ENCODE measurements at regions not wholly inside any gene's neighbourhood (a gene's known extent, or its start where the extent isn't known, plus 50 kb on each side); places are given as distances from the start of the nearest gene placed in this dataset.
A peak's percentile ranks its signal among the peaks of the same experiment; 100 is the strongest.

DNA sequence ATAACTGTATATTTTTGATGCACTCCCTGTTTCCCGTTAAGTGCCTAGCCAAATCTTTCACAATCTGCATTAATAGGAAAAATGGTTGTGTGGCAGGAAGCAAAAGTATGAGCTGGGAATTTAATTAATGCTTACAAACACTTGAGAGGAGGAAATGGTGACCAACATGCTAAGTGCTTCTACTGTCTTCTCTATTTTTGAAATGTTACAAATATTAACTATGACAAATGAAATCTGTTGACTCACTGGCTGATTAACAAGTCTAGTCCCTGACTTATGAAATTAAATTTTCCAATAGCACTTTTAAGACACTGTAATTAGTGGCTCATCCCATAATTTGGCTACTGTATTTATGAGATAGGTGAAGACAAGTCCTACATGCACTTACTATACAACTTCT, 446.9 kb upstream of the DPPA4 start:
- H3K27me3 Mint-ChIP-seq = peaks cover 0 to 5% (median 0%) of the 10 kb centered on the region in 5 donors
- Histone ChIP-seq H3K4me3 (ENCODE audit: low read length) (no peak overlapping the region), H3K27me3 (ENCODE audit: control insufficient read depth in 2 of 2, insufficient read depth in 2 of 2, low read length in 2 of 2) (no peaks in the 10 kb centered on the region), H3K27ac (ENCODE audit: low read depth, low read length) (no peak overlapping the region), H3K36me3 (ENCODE audit: control insufficient read depth in 2 of 3, insufficient read depth in 3 of 3, low read length in 3 of 3) (no peaks in the 10 kb centered on the region), H3K4me1 (ENCODE audit: control insufficient read depth in 2 of 2, insufficient read depth in 2 of 2, low read length in 2 of 2) (no peaks in the 10 kb centered on the region), H3K9me3 (ENCODE audit: control insufficient read depth in 2 of 3, low read length in 3 of 3) (peaks cover 0 to under 1% (median 0%) of the 10 kb centered on the region in 3 experiments)
- ChIA-PET POLR2A (no interaction called here), CTCF (no interaction called here)
- ATAC-seq (no peak), DNase-seq (no peak)
- H3K4me1 Mint-ChIP-seq = peaks cover 0 to 6% (median 0%) of the 10 kb centered on the region in 7 donors
- intact Hi-C loops (cut with micrococcal nuclease) = loop anchor here in 1 of 2 donors (2.0 kb wide), 1 partner anchor 21 kb away; no protein-coding TSS in a partner anchor
- H3K36me3 Mint-ChIP-seq = peaks cover 2 to 14% (median 3%) of the 10 kb centered on the region in 5 donors
- peaks cover 5 to 28% (median 10%) of the 10 kb centered on the region in 11 donors for H3K9me3 Mint-ChIP-seq
- no peak overlapping the region for H3K27ac Mint-ChIP-seq
- no peak overlapping the region for H3K4me3 Mint-ChIP-seq

DNA sequence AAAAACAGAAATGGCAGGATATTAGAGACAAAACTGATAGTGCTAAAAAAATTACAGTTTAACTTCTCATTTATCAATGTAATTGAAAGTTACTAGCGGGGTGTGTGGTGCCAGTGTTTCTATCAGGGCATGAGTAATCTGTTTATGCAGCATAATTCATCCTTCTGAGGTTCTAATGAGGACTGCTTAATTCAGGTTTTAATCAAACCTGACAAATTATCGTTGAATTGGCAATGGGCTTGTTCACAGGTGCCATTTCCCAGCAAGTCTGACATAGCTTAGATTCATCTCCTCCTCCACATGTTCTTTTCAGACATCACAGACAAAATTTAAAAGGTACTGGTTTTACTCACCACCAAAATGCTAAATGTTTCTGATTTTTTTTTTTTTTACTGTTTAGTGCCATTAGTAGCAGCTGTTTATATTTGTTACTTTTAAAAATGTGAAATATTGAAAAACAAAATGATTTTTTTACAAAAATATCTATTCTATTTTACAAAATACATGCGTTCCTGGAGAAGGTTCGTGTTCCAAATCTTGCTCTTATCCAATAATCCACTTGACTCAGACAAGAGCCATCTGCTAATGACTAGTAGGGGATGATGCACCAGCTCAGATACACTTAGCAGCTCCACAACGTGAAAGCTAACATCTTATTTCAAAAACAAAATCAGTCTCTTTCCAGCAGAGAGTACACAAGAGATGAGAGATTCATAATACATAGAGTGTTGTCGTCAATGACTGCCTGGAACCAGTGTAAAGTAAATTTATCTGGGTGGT, 447.7 kb upstream of the DPPA4 start:
- H3K9me3 ChIP-seq (ENCODE audit: control insufficient read depth in 2 of 3, low read length in 3 of 3) = no peaks in the 10 kb centered on the region
- DNase-seq (no peak), ATAC-seq (no peak)
- Mint-ChIP-seq H3K27ac (no peak overlapping the region), H3K9me3 (peaks cover 4 to 24% (median 8%) of the 10 kb centered on the region in 11 donors), H3K27me3 (peaks cover 0 to 5% (median 0%) of the 10 kb centered on the region in 5 donors), H3K4me3 (no peak overlapping the region), H3K4me1 (peaks cover 0 to 6% (median 0%) of the 10 kb centered on the region in 7 donors), H3K36me3 (peaks cover 0 to 14% (median 3%) of the 10 kb centered on the region in 5 donors)
- POLR2A ChIA-PET = interaction anchor here (0.6 kb wide), 1 partner anchor 499 kb away, joined by 5 read pairs; no protein-coding TSS in a partner anchor
- H3K27me3 ChIP-seq (ENCODE audit: control insufficient read depth in 2 of 2, insufficient read depth in 2 of 2, low read length in 2 of 2) = no peaks in the 10 kb centered on the region
- H3K4me3 ChIP-seq (ENCODE audit: low read length) = no peak overlapping the region
- intact Hi-C loops (cut with micrococcal nuclease) = loop anchor here in 1 of 2 donors (1.0 to 2.0 kb wide), 2 partner anchors 8 to 20 kb away; no protein-coding TSS in a partner anchor
- CTCF ChIA-PET = no interaction called here
- no peaks in the 10 kb centered on the region for H3K4me1 ChIP-seq (ENCODE audit: control insufficient read depth in 2 of 2, insufficient read depth in 2 of 2, low read length in 2 of 2)
- H3K36me3 ChIP-seq (ENCODE audit: control insufficient read depth in 2 of 3, insufficient read depth in 3 of 3, low read length in 3 of 3) = no peaks in the 10 kb centered on the region
- H3K27ac ChIP-seq (ENCODE audit: low read depth, low read length) = no peak overlapping the region

DNA sequence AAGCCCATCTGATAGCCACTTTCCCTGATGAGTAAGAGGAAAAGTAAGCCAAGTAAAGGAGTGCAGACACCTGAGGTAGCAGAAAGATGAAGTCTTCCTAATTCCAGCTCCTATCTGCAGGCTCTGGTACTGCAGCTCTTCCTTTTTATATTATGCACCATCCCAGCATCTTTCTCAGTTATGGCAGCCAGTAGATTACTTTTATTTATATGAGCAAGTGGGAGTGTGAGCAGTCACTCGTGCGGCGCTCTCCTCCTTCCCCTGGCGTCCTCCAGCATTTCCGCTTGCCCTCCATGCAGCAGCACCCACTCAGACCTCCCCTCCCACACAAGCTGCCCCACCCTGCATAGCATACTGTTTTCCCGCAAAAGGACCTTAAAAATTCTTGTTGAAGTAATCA, 465.9 kb upstream of the DPPA4 start:
- H3K4me3 ChIP-seq (ENCODE audit: low read length) = no peak overlapping the region
- no peaks in the 10 kb centered on the region for H3K27me3 ChIP-seq (ENCODE audit: control insufficient read depth in 2 of 2, insufficient read depth in 2 of 2, low read length in 2 of 2)
- DNase-seq (no peak), ATAC-seq (no peak)
- no peaks in the 10 kb centered on the region for H3K9me3 ChIP-seq (ENCODE audit: control insufficient read depth in 2 of 3, low read length in 3 of 3)
- CTCF ChIA-PET = no interaction called here
- Mint-ChIP-seq H3K27me3 (peaks cover 0 to 24% (median 0%) of the 10 kb centered on the region in 5 donors), H3K9me3 (peaks cover 0 to 18% (median 10%) of the 10 kb centered on the region in 11 donors), H3K27ac (no peak overlapping the region), H3K4me3 (no peak overlapping the region), H3K36me3 (peaks cover 0 to 26% (median 0%) of the 10 kb centered on the region in 5 donors), H3K4me1 (peaks cover 21 to 68% (median 51%) of the 10 kb centered on the region in 7 donors)
- intact Hi-C loops (cut with micrococcal nuclease) = loop anchor here (10.0 kb wide), 3 partner anchors 978 to 1812 kb away; partner anchors contain the start of genes HHLA2 (in 1 of the 2) and TRAT1 (in 1 of the 2)
- H3K27ac ChIP-seq (ENCODE audit: low read depth, low read length) = no peak overlapping the region
- POLR2A ChIA-PET = no interaction called here
- peaks cover 29 to 40% of the 10 kb centered on the region in 2 donors for H3K4me1 ChIP-seq (ENCODE audit: control insufficient read depth in 2 of 2, insufficient read depth in 2 of 2, low read length in 2 of 2)
- H3K36me3 ChIP-seq (ENCODE audit: control insufficient read depth in 2 of 3, insufficient read depth in 3 of 3, low read length in 3 of 3) = no peaks in the 10 kb centered on the region

DNA sequence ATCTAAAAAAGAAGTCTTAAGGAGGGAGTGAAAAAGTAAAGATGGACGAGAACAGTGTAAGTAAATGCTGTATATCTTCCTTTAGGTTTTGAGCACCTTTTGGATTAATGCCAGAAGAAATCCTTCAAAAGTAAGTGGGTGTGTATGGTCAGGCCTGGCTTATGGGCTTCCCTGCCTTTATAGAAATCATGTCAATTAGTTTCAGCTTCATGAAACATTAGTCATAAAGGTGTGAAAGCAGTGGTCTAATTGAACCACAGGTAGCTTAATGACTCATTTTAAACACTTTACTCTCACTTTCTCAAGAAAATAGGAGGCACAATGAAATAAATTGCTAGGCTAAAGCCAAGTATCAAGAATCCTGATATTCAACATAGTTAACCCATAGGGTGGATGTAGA, 467.4 kb upstream of the DPPA4 start:
- peaks cover 29 to 44% of the 10 kb centered on the region in 2 donors for H3K4me1 ChIP-seq (ENCODE audit: control insufficient read depth in 2 of 2, insufficient read depth in 2 of 2, low read length in 2 of 2)
- Mint-ChIP-seq H3K9me3 (peaks cover 0 to 16% (median 6%) of the 10 kb centered on the region in 11 donors), H3K4me1 (peaks cover 21 to 73% (median 60%) of the 10 kb centered on the region in 7 donors), H3K4me3 (peak overlapping the region in 5 of 10 donors; percentile 2 to 54 (median 20)), H3K27me3 (peaks cover 0 to 19% (median 0%) of the 10 kb centered on the region in 5 donors), H3K27ac (peak overlapping the region in 7 of 9 donors; percentile 2 to 93 (median 78)), H3K36me3 (peaks cover 0 to 27% (median 0%) of the 10 kb centered on the region in 5 donors)
- intact Hi-C loops (cut with micrococcal nuclease) = loop anchor here (2.0 to 10.0 kb wide), 10 partner anchors 20 to 1810 kb away; partner anchors contain the start of genes HHLA2 (in 1 of the 2), NECTIN3 (in 1 of the 2) and TRAT1 (in 1 of the 2)
- H3K9me3 ChIP-seq (ENCODE audit: control insufficient read depth in 2 of 3, low read length in 3 of 3) = no peaks in the 10 kb centered on the region
- H3K27ac ChIP-seq (ENCODE audit: low read depth, low read length) = no peak overlapping the region
- CTCF ChIA-PET = interaction anchor here (0.7 to 1.4 kb wide), 2 partner anchors 32 to 75 kb away, joined by 3 to 4 read pairs; no protein-coding TSS in a partner anchor
- H3K4me3 ChIP-seq (ENCODE audit: low read length) = peak overlapping the region; percentile 8
- no peaks in the 10 kb centered on the region for H3K36me3 ChIP-seq (ENCODE audit: control insufficient read depth in 2 of 3, insufficient read depth in 3 of 3, low read length in 3 of 3)
- H3K27me3 ChIP-seq (ENCODE audit: control insufficient read depth in 2 of 2, insufficient read depth in 2 of 2, low read length in 2 of 2) = no peaks in the 10 kb centered on the region
- ATAC-seq (no peak), DNase-seq (no peak)
- POLR2A ChIA-PET = no interaction called here

DNA sequence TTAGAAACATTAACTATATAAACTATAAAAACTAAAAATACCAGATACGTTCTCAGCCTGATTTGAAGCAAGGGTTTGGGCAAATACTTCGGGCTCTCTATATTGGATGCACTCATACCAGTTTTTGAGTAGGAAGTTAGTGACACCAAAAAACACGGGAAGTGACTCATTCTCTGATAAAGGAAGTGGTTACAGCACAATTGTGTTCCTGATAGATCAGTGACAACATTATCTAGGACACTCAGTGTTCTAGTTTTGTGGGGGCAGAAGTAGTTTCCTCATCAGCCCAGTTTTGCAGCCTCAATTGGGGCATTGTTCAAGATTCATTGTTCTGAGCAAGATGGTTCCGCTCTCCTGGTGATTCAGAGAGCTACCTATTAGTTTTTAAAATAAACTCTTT, 469.6 kb upstream of the DPPA4 start:
- ChIA-PET POLR2A (interaction anchor here (0.8 to 1.2 kb wide), 2 partner anchors 55 to 1804 kb away, joined by 3 read pairs; no protein-coding TSS in a partner anchor), CTCF (interaction anchor here (0.5 to 0.9 kb wide), 3 partner anchors 63 to 1869 kb away, joined by 3 to 5 read pairs (median 3); no protein-coding TSS in a partner anchor)

DNA sequence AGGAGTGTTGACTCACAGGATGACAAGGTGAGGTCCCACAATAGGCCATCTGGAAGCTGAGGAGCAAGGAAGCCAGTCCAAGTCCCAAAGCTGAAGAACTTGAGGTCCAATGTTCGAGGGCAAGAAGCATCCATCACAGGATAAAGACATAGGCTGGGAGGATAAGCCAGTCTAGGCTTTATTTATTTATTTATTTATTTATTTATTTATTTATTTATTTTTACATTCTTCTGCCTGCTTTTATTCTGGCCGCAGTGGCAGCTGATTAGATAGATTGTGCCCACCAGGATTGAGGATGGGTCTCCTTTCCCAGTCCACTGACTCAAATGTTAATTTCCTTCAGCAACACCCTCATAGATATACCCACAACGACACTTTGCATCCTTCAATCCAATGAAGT, 472.2 kb upstream of the DPPA4 start:
- Histone ChIP-seq H3K36me3 (ENCODE audit: control insufficient read depth in 2 of 3, insufficient read depth in 3 of 3, low read length in 3 of 3) (no peaks in the 10 kb centered on the region), H3K27ac (ENCODE audit: low read depth, low read length) (no peak overlapping the region), H3K4me3 (ENCODE audit: low read length) (no peak overlapping the region), H3K27me3 (ENCODE audit: control insufficient read depth in 2 of 2, insufficient read depth in 2 of 2, low read length in 2 of 2) (no peaks in the 10 kb centered on the region), H3K4me1 (ENCODE audit: control insufficient read depth in 2 of 2, insufficient read depth in 2 of 2, low read length in 2 of 2) (peaks cover 29 to 38% of the 10 kb centered on the region in 2 donors), H3K9me3 (ENCODE audit: control insufficient read depth in 2 of 3, low read length in 3 of 3) (no peaks in the 10 kb centered on the region)
- ATAC-seq (no peak), DNase-seq (no peak)
- H3K4me1 Mint-ChIP-seq = peaks cover 16 to 67% (median 41%) of the 10 kb centered on the region in 7 donors
- ChIA-PET POLR2A (no interaction called here), CTCF (no interaction called here)
- peak overlapping the region in 6 of 9 donors; percentile 2 to 93 (median 40) for H3K27ac Mint-ChIP-seq
- H3K36me3 Mint-ChIP-seq = peaks cover 0 to 25% (median 0%) of the 10 kb centered on the region in 5 donors
- peaks cover 0 to 5% (median 0%) of the 10 kb centered on the region in 5 donors for H3K27me3 Mint-ChIP-seq
- peaks cover 0 to 16% (median 2%) of the 10 kb centered on the region in 11 donors for H3K9me3 Mint-ChIP-seq
- intact Hi-C loops (cut with micrococcal nuclease) = loop anchor here (5.0 to 10.0 kb wide), 9 partner anchors 37 to 1805 kb away; partner anchors contain the start of genes HHLA2 (in 1 of the 2), NECTIN3 (in 1 of the 2) and TRAT1 (in 1 of the 2)
- no peak overlapping the region for H3K4me3 Mint-ChIP-seq

More for the DNA sequence above, 469.6 kb upstream of the DPPA4 start:
- ATAC-seq = peak; percentile 94
- peak overlapping the region; percentile 85 to 97 (median 89) for H3K27ac Mint-ChIP-seq
- peaks cover 18 to 62% (median 46%) of the 10 kb centered on the region in 7 donors for H3K4me1 Mint-ChIP-seq
- peaks cover 0 to 13% (median 4%) of the 10 kb centered on the region in 11 donors for H3K9me3 Mint-ChIP-seq
- Histone ChIP-seq H3K27me3 (ENCODE audit: control insufficient read depth in 2 of 2, insufficient read depth in 2 of 2, low read length in 2 of 2) (no peaks in the 10 kb centered on the region), H3K4me3 (ENCODE audit: low read length) (peak overlapping the region; percentile 4), H3K4me1 (ENCODE audit: control insufficient read depth in 2 of 2, insufficient read depth in 2 of 2, low read length in 2 of 2) (peaks cover 29 to 44% of the 10 kb centered on the region in 2 donors), H3K9me3 (ENCODE audit: control insufficient read depth in 2 of 3, low read length in 3 of 3) (no peaks in the 10 kb centered on the region), H3K27ac (ENCODE audit: low read depth, low read length) (peak overlapping the region; percentile 52), H3K36me3 (ENCODE audit: control insufficient read depth in 2 of 3, insufficient read depth in 3 of 3, low read length in 3 of 3) (no peaks in the 10 kb centered on the region)
- intact Hi-C loops (cut with micrococcal nuclease) = loop anchor here (1.0 to 10.0 kb wide), 14 partner anchors 14 to 1808 kb away; partner anchors contain the start of genes CD96 (in 1 of the 2), HHLA2 (in 1 of the 2), NECTIN3 (in 1 of the 2) and TRAT1 (in 1 of the 2)
- H3K36me3 Mint-ChIP-seq = peaks cover 0 to 27% (median 0%) of the 10 kb centered on the region in 5 donors
- H3K27me3 Mint-ChIP-seq = peaks cover 0 to 7% (median 0%) of the 10 kb centered on the region in 5 donors
- H3K4me3 Mint-ChIP-seq = peak overlapping the region; percentile 14 to 88 (median 76)
- DNase-seq = peak in 8 of 9 donors; percentile 28 to 76 (median 66)

Measured in naive thymus-derived CD4-positive, alpha-beta T cell (primary cell).